HepG2 (cell line): ENCODE measurements at regions not wholly inside any gene's neighbourhood (a gene's known extent, or its start where the extent isn't known, plus 50 kb on each side); places are given as distances from the start of the nearest gene placed in this dataset.

ENCODE experiments used
- HNRNPUL1 ChIP-seq: fragments of 200-400 bp; formaldehyde crosslinking; IDR thresholded peaks from 2 replicates; pipeline ENCODE4 v1.6.1; 2017; ENCODE audit warnings: low read depth, mild to moderate bottlenecking, low read length, moderate library complexity
- MAFK ChIP-seq, 2 experiments: IDR thresholded peaks in 1 of 2; conservative IDR thresholded peaks in 1 of 2; 2 replicates each; pipeline ENCODE4 v1.6.1; 2011; ENCODE audit warnings: improper control_type of control experiment in 2 of 2, low read length in 2 of 2
- MYC ChIP-seq: sonication (generic); formaldehyde crosslinking; IDR thresholded peaks from 2 replicates; pipeline ENCODE4 v1.9.0; 2021; ENCODE audit warnings: missing genetic modification reagents, borderline replicate concordance
- NR2F6 ChIP-seq, 2 experiments: IDR thresholded peaks; 2 replicates each; pipeline ENCODE4 v1.6.1; 2016; ENCODE audit warnings: antibody characterized with exemption in 1 of 2, mild to moderate bottlenecking in 1 of 2
- SNAI1 ChIP-seq: sonication (generic); formaldehyde crosslinking; IDR thresholded peaks from 2 replicates; pipeline ENCODE4 v1.5.0; 2020; ENCODE audit warnings: mild to moderate bottlenecking, missing genetic modification reagents, borderline replicate concordance
- ZNF225 ChIP-seq: sonication (generic); formaldehyde crosslinking; IDR thresholded peaks from 2 replicates; pipeline ENCODE4 v1.4.0; 2020; ENCODE audit warnings: mild to moderate bottlenecking, missing genetic modification reagents
- ZNF749 ChIP-seq: sonication (generic); formaldehyde crosslinking; IDR thresholded peaks from 2 replicates; pipeline ENCODE4 v1.8.0; 2022; ENCODE audit warnings: mild to moderate bottlenecking, missing genetic modification reagents, moderate library complexity, borderline replicate concordance
- TF ChIP-seq, protein P1 (sequence below): sonication (generic); formaldehyde crosslinking; IDR thresholded peaks from 2 replicates; pipeline ENCODE4 v1.5.1; 2020; ENCODE audit warnings: mild to moderate bottlenecking, missing genetic modification reagents, moderate library complexity
- TF ChIP-seq, protein P2 (sequence below): sonication (generic); formaldehyde crosslinking; IDR thresholded peaks from 2 replicates; pipeline ENCODE4 v1.4.0; 2020; ENCODE audit warnings: low read depth, missing genetic modification reagents
- TF ChIP-seq, protein P3 (sequence below): sonication (generic); formaldehyde crosslinking; IDR thresholded peaks from 2 replicates; pipeline ENCODE4 v1.4.0; 2020; ENCODE audit warnings: mild to moderate bottlenecking, missing genetic modification reagents

DNA sequence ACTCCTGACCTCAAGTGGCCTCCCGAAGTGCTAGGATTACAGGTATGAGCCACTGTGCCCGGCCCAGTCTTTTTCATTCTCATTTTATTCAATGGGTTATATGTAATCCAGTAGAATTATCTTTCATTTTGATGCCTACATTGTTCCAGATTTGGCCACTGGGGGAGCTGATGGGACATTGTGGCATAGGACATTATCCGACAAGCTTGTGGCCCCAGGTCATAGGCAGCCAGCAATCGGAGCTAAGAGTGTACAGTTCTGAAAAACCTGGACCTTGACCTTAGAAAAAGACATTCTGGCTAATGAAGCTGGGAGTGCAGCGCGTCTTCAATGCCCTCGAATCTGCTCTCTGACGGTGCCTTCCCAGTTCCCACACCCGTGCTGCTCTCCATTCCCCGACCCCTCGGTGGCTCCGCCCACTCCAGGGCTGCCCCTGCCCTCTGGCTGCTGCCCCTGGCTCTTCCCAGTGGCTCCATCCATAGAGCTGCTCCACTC, 108.7 kb downstream of the TEX29 start (continued):
- TF ChIP-seq SNAI1 (CRISPR knock-in tag) (no peak), MAFK (conservative IDR thresholded peaks at IDR 0.05 in 1 of 2, IDR thresholded peaks at IDR 0.05 in 1 of 2; ENCODE audit: low read length in 2 of 2) (no peak), ZNF225 (CRISPR knock-in tag) (no peak), MYC (CRISPR knock-in tag) (no peak), HNRNPUL1 (no peak), NR2F6 (IDR thresholded peaks at IDR 0.05) (no peak), NR2F6 (CRISPR knock-in tag; IDR thresholded peaks at IDR 0.05) (0 out of 2 replicates have a peak, but pooled peaks have one; percentile 18), ZNF749 (CRISPR knock-in tag) (no peak)
- TF ChIP-seq, protein P1, sequence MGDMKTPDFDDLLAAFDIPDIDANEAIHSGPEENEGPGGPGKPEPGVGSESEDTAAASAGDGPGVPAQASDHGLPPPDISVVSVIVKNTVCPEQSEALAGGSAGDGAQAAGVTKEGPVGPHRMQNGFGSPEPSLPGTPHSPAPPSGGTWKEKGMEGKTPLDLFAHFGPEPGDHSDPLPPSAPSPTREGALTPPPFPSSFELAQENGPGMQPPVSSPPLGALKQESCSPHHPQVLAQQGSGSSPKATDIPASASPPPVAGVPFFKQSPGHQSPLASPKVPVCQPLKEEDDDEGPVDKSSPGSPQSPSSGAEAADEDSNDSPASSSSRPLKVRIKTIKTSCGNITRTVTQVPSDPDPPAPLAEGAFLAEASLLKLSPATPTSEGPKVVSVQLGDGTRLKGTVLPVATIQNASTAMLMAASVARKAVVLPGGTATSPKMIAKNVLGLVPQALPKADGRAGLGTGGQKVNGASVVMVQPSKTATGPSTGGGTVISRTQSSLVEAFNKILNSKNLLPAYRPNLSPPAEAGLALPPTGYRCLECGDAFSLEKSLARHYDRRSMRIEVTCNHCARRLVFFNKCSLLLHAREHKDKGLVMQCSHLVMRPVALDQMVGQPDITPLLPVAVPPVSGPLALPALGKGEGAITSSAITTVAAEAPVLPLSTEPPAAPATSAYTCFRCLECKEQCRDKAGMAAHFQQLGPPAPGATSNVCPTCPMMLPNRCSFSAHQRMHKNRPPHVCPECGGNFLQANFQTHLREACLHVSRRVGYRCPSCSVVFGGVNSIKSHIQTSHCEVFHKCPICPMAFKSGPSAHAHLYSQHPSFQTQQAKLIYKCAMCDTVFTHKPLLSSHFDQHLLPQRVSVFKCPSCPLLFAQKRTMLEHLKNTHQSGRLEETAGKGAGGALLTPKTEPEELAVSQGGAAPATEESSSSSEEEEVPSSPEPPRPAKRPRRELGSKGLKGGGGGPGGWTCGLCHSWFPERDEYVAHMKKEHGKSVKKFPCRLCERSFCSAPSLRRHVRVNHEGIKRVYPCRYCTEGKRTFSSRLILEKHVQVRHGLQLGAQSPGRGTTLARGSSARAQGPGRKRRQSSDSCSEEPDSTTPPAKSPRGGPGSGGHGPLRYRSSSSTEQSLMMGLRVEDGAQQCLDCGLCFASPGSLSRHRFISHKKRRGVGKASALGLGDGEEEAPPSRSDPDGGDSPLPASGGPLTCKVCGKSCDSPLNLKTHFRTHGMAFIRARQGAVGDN (CRISPR knock-in tag), result peak; percentile 9; the same call in 1 of the 2 replicates
- TF ChIP-seq, protein P2, sequence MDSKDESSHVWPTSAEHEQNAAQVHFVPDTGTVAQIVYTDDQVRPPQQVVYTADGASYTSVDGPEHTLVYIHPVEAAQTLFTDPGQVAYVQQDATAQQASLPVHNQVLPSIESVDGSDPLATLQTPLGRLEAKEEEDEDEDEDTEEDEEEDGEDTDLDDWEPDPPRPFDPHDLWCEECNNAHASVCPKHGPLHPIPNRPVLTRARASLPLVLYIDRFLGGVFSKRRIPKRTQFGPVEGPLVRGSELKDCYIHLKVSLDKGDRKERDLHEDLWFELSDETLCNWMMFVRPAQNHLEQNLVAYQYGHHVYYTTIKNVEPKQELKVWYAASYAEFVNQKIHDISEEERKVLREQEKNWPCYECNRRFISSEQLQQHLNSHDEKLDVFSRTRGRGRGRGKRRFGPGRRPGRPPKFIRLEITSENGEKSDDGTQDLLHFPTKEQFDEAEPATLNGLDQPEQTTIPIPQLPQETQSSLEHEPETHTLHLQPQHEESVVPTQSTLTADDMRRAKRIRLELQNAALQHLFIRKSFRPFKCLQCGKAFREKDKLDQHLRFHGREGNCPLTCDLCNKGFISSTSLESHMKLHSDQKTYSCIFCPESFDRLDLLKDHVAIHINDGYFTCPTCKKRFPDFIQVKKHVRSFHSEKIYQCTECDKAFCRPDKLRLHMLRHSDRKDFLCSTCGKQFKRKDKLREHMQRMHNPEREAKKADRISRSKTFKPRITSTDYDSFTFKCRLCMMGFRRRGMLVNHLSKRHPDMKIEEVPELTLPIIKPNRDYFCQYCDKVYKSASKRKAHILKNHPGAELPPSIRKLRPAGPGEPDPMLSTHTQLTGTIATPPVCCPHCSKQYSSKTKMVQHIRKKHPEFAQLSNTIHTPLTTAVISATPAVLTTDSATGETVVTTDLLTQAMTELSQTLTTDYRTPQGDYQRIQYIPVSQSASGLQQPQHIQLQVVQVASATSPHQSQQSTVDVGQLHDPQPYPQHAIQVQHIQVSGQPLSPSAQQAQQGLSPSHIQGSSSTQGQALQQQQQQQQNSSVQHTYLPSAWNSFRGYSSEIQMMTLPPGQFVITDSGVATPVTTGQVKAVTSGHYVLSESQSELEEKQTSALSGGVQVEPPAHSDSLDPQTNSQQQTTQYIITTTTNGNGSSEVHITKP, result no peak
- TF ChIP-seq, protein P3, sequence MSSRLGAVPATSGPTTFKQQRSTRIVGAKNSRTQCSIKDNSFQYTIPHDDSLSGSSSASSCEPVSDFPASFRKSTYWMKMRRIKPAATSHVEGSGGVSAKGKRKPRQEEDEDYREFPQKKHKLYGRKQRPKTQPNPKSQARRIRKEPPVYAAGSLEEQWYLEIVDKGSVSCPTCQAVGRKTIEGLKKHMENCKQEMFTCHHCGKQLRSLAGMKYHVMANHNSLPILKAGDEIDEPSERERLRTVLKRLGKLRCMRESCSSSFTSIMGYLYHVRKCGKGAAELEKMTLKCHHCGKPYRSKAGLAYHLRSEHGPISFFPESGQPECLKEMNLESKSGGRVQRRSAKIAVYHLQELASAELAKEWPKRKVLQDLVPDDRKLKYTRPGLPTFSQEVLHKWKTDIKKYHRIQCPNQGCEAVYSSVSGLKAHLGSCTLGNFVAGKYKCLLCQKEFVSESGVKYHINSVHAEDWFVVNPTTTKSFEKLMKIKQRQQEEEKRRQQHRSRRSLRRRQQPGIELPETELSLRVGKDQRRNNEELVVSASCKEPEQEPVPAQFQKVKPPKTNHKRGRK (CRISPR knock-in tag), result no peak
